ENCODE measurements at regions not wholly inside any gene's neighbourhood (a gene's known extent, or its start where the extent isn't known, plus 50 kb on each side); places are given as distances from the start of the nearest gene placed in this dataset.
A peak's percentile ranks its signal among the peaks of the same experiment; 100 is the strongest.

DNA sequence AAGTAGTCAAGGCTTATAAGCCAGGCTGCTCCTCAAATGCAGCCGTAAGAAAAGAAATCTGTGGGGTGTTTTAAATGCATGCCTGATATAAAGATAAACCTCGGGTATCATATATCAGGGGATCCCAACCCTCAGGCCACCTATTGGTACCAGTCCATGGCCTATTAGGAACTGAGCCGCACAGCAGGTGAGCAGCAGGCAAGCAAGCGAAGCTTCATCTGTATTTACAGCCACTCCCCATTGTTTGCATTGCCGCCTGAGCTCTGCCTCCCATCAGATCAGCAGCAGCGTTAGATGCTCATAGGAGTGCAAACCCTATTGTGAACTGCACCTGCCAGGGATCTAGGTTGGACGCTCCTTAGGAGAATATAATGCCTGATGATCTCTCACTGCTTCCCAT lies 233.5 kb upstream of the SERP2 start:
- Histone ChIP-seq H4K20me1 (ENCODE audit: insufficient read depth, low read length, poor library complexity, severe bottlenecking) (no peaks in the 10 kb centered on the region), H3K27me3 (ENCODE audit: insufficient read depth, low read length, poor library complexity, severe bottlenecking) (no peaks in the 10 kb centered on the region), H3K4me3 (ENCODE audit: low read length, poor library complexity, severe bottlenecking) (no peak overlapping the region), H3F3A (ENCODE audit: low read depth) (no peaks in the 10 kb centered on the region), H3K9me3 (ENCODE audit: insufficient read depth, low read depth, low read length) (no peaks in the 10 kb centered on the region), H3K9ac (ENCODE audit: low read depth, low read length, poor library complexity, severe bottlenecking) (no peak overlapping the region), H3K79me2 (ENCODE audit: insufficient read depth, low read length) (peaks cover 9% of the 10 kb centered on the region), H3K4me1 (ENCODE audit: insufficient read depth, low read length, poor library complexity, severe bottlenecking) (peaks cover 30% of the 10 kb centered on the region), H2AFZ (ENCODE audit: low read length) (no peak overlapping the region), H3K9me2 (replicated peaks; ENCODE audit: low read depth, low read length) (no peaks in the 10 kb centered on the region), H3K4me2 (ENCODE audit: low read depth, low read length, poor library complexity, severe bottlenecking) (no peak overlapping the region), H3K36me3 (ENCODE audit: insufficient read depth, low read length) (no peaks in the 10 kb centered on the region)
- TF ChIP-seq, protein P1, sequence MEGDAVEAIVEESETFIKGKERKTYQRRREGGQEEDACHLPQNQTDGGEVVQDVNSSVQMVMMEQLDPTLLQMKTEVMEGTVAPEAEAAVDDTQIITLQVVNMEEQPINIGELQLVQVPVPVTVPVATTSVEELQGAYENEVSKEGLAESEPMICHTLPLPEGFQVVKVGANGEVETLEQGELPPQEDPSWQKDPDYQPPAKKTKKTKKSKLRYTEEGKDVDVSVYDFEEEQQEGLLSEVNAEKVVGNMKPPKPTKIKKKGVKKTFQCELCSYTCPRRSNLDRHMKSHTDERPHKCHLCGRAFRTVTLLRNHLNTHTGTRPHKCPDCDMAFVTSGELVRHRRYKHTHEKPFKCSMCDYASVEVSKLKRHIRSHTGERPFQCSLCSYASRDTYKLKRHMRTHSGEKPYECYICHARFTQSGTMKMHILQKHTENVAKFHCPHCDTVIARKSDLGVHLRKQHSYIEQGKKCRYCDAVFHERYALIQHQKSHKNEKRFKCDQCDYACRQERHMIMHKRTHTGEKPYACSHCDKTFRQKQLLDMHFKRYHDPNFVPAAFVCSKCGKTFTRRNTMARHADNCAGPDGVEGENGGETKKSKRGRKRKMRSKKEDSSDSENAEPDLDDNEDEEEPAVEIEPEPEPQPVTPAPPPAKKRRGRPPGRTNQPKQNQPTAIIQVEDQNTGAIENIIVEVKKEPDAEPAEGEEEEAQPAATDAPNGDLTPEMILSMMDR (conservative IDR thresholded peaks at IDR 0.05; ENCODE audit: low read length), result no peak
- TF ChIP-seq EZH2phosphoT487 (IDR thresholded peaks at IDR 0.05; ENCODE audit: borderline replicate concordance), result no peak

DNA sequence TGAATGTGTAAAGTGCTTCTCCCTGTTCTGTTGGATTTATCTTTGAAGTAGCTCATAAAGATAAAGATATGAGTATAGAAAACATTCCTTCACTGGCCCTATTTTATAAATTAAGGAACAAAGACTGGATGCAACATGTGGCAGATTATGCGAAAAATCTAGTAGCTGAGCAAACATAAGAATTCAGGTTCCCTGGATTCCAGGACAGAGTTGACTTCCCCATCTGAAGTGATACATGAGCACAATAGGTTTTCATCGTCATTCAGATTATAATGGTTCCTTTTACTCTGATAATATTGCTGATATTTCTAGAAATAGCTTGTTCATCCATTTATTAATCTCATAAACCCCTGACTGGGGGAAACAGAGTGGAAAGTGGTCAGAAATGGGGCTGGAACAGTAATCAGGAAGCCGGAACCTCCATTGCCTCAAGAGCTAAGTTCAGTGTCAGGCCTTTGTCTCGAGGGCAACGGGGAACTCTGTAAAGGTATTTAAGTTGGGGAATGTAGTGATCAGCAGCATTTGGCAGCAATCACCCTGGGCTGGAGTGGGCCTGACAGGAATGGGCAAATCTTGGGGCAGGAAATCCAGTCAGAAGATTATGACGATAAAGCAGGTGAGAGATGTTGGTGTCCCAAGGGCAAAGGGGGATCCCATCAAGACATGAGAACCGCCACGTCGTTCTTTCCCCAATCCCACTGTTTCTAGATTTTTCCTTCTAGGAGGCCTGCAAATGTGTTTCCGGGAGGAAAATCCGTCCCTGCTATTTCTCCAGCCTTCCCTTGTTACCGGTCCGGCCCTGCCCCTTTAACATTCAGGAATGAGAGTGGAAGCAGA lies 232.5 kb upstream of the SERP2 start:
- H3K9me3 ChIP-seq (ENCODE audit: insufficient read depth, low read depth, low read length), result no peaks in the 10 kb centered on the region
- H3K4me2 ChIP-seq (ENCODE audit: low read depth, low read length, poor library complexity, severe bottlenecking), result peak overlapping the region; percentile 96
- H3F3A ChIP-seq (ENCODE audit: low read depth), result no peaks in the 10 kb centered on the region
- H3K79me2 ChIP-seq (ENCODE audit: insufficient read depth, low read length), result peaks cover 9% of the 10 kb centered on the region
- no peaks in the 10 kb centered on the region for H3K9me2 ChIP-seq (replicated peaks; ENCODE audit: low read depth, low read length)
- H3K4me3 ChIP-seq (ENCODE audit: low read length, poor library complexity, severe bottlenecking), result peak overlapping the region; percentile 97
- peak overlapping the region; percentile 78; the same call in 1 of the 2 replicates for H2AFZ ChIP-seq (ENCODE audit: low read length)
- no peaks in the 10 kb centered on the region for H3K36me3 ChIP-seq (ENCODE audit: insufficient read depth, low read length)
- no peaks in the 10 kb centered on the region for H3K27me3 ChIP-seq (ENCODE audit: insufficient read depth, low read length, poor library complexity, severe bottlenecking)
- TF ChIP-seq EZH2phosphoT487 (IDR thresholded peaks at IDR 0.05; ENCODE audit: borderline replicate concordance), result no peak
- TF ChIP-seq, protein P1 (conservative IDR thresholded peaks at IDR 0.05; ENCODE audit: low read length), result no peak
- H4K20me1 ChIP-seq (ENCODE audit: insufficient read depth, low read length, poor library complexity, severe bottlenecking), result no peaks in the 10 kb centered on the region
- H3K4me1 ChIP-seq (ENCODE audit: insufficient read depth, low read length, poor library complexity, severe bottlenecking), result peaks cover 35% of the 10 kb centered on the region
- H3K9ac ChIP-seq (ENCODE audit: low read depth, low read length, poor library complexity, severe bottlenecking), result peak overlapping the region; percentile 100

DNA sequence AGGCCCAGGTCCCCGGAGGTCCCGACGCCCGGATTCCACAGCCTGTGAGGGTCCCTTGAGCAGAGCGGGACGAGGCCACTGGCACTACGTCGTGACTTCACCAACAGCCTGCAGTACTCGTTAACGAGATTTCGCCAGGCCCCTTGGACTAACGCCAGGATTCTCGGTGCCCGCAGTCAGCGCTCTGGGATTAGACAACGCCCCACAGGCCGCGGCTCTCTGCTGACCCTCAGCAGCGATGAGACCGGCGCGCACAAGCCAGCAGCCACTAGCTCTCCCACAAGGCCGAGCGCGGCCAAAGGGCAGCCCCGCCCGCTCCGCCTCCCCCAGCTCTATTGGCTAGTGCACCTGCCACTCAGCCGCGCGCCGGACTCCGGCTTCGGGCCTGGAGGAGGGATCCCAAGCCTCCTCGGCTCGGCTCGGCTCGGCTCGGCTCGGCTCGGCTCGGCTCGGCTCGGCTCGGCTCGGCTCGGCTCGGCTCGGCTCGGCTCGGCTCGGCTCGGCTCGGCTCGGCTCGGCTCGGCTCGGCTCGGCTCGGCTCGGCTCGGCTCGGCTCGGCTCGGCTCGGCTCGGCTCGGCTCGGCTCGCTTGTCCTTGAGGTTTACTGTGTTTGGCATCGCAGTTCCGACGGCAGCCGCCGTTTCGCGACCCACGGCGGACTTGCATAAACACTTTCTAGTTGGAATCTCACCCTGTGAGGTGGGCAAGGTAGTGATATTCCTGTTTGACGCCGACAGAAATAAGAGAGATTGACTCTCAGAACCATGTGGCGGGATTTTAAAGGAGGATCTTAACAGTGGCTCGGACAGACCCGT lies 231.7 kb upstream of the SERP2 start:
- Histone ChIP-seq H3F3A (ENCODE audit: low read depth) (no peaks in the 10 kb centered on the region), H3K4me1 (ENCODE audit: insufficient read depth, low read length, poor library complexity, severe bottlenecking) (peaks cover 37% of the 10 kb centered on the region), H3K36me3 (ENCODE audit: insufficient read depth, low read length) (no peaks in the 10 kb centered on the region)

More for the DNA sequence above, 231.7 kb upstream of the SERP2 start:
- Histone ChIP-seq H3K4me3 (ENCODE audit: low read length, poor library complexity, severe bottlenecking) (peak overlapping the region; percentile 97), H2AFZ (ENCODE audit: low read length) (peak overlapping the region; percentile 96), H3K9me2 (replicated peaks; ENCODE audit: low read depth, low read length) (no peaks in the 10 kb centered on the region), H3K27me3 (ENCODE audit: insufficient read depth, low read length, poor library complexity, severe bottlenecking) (no peaks in the 10 kb centered on the region), H3K4me2 (ENCODE audit: low read depth, low read length, poor library complexity, severe bottlenecking) (peak overlapping the region; percentile 96), H3K9ac (ENCODE audit: low read depth, low read length, poor library complexity, severe bottlenecking) (peak overlapping the region; percentile 100), H3K79me2 (ENCODE audit: insufficient read depth, low read length) (peaks cover 9% of the 10 kb centered on the region), H4K20me1 (ENCODE audit: insufficient read depth, low read length, poor library complexity, severe bottlenecking) (no peaks in the 10 kb centered on the region), H3K9me3 (ENCODE audit: insufficient read depth, low read depth, low read length) (no peaks in the 10 kb centered on the region)
- TF ChIP-seq EZH2phosphoT487 (IDR thresholded peaks at IDR 0.05; ENCODE audit: borderline replicate concordance), result no peak
- TF ChIP-seq, protein P1 (conservative IDR thresholded peaks at IDR 0.05; ENCODE audit: low read length), result no peak
